Ascending aorta (tissue), 2 donors: ENCODE measurements at regions not wholly inside any gene's neighbourhood (a gene's known extent, or its start where the extent isn't known, plus 50 kb on each side); places are given as distances from the start of the nearest gene placed in this dataset.

Experiments
- DNase-seq, 2 donors: peaks; one replicate each; pipeline ENCODE4 v3.0.0-alpha.2; 2019; ENCODE audit warnings: low spot score in 2 of 2
- H3K27ac ChIP-seq, 2 donors: fragments of 200-600 bp; sonication (generic); one replicate each; pipeline ENCODE4 v1.5.1; 2016 to 2017; ENCODE audit warnings: mild to moderate bottlenecking in 1 of 2
- H3K27me3 ChIP-seq: fragments of 200-600 bp; sonication (generic); one replicate; pipeline ENCODE4 v1.5.1; 2017
- H3K36me3 ChIP-seq, 2 donors: fragments of 200-600 bp; sonication (generic); one replicate each; pipeline ENCODE4 v1.5.1; 2016
- H3K4me1 ChIP-seq, 2 donors: fragments of 200-600 bp; sonication (generic); one replicate each; pipeline ENCODE4 v1.5.1; 2016 to 2017; ENCODE audit warnings: mild to moderate bottlenecking in 1 of 2
- H3K4me3 ChIP-seq, 2 donors: fragments of 200-600 bp; sonication (generic); one replicate each; pipeline ENCODE4 v1.5.1; 2016 to 2017; ENCODE audit warnings: mild to moderate bottlenecking in 1 of 2
- H3K9me3 ChIP-seq, 2 donors: fragments of 200-600 bp; sonication (generic); one replicate each; pipeline ENCODE4 v1.5.1; 2016
- intact Hi-C: fragments of 100-400 bp; cut with DNase I; formaldehyde crosslinking; loops from one replicate; pipeline ENCODE4 v1.15.1; 2023
- TF ChIP-seq, protein P1 (sequence below), 3 experiments: fragments of 200-600 bp in 2 of 3; fragments of 450-650 bp in 1 of 3; sonication (generic) in 2 of 3; IDR thresholded peaks; one replicate each; pipeline ENCODE4 v1.5.1; 2016 to 2019; ENCODE audit warnings: antibody characterized with exemption in 3 of 3, mild to moderate bottlenecking in 1 of 3, moderate library complexity in 1 of 3

DNA sequence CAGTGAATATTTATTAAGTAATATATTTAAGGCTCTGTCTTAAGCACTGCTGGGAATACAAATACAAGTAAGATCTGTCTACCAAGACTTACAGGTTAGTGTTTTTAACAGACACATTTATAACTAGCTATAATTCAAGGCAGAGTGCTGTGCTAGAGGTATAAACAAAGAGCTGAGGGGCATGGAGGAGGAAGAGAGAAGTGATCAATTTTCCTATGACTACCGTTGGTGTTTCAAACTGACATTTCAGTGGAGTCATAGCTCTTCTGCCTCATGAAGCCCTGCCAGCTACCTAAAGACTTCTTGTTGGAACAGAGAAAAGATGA lies 79.9 kb downstream of the CYB561 start:
- intact Hi-C loops: no loop called here
- Histone ChIP-seq H3K4me1 (no peaks in the 10 kb centered on the region), H3K9me3 (no peaks in the 10 kb centered on the region), H3K27ac (no peak overlapping the region), H3K36me3 (no peaks in the 10 kb centered on the region), H3K4me3 (no peak overlapping the region), H3K27me3 (no peaks in the 10 kb centered on the region)
- TF ChIP-seq, protein P1, sequence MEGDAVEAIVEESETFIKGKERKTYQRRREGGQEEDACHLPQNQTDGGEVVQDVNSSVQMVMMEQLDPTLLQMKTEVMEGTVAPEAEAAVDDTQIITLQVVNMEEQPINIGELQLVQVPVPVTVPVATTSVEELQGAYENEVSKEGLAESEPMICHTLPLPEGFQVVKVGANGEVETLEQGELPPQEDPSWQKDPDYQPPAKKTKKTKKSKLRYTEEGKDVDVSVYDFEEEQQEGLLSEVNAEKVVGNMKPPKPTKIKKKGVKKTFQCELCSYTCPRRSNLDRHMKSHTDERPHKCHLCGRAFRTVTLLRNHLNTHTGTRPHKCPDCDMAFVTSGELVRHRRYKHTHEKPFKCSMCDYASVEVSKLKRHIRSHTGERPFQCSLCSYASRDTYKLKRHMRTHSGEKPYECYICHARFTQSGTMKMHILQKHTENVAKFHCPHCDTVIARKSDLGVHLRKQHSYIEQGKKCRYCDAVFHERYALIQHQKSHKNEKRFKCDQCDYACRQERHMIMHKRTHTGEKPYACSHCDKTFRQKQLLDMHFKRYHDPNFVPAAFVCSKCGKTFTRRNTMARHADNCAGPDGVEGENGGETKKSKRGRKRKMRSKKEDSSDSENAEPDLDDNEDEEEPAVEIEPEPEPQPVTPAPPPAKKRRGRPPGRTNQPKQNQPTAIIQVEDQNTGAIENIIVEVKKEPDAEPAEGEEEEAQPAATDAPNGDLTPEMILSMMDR (IDR thresholded peaks at IDR 0.05): no peak
- DNase-seq: no peak

DNA sequence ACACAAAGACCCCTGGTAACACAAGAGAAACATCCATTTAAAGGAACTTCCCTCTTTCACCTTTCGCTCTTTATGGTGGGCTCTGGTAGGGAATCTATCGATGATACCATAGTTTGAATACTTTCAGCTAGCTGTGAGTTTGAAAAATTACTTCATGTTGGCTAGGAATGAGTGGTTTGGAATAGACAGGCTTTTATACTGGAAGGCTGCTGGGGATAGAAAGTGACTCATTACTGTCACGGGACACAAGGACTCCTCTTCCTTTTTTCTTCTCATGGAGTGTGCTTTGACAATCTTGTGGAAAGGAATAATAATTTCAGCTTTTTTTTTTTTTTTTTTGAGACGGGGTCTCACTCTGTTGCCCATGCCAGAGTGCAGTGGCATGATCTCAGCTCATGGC lies 76.9 kb downstream of the CYB561 start:
- TF ChIP-seq, protein P1 (IDR thresholded peaks at IDR 0.05): no peak
- intact Hi-C loops: no loop called here
- Histone ChIP-seq H3K27ac (no peak overlapping the region), H3K4me3 (no peak overlapping the region), H3K9me3 (no peaks in the 10 kb centered on the region), H3K27me3 (no peaks in the 10 kb centered on the region), H3K36me3 (no peaks in the 10 kb centered on the region), H3K4me1 (no peaks in the 10 kb centered on the region)
- DNase-seq: no peak

DNA sequence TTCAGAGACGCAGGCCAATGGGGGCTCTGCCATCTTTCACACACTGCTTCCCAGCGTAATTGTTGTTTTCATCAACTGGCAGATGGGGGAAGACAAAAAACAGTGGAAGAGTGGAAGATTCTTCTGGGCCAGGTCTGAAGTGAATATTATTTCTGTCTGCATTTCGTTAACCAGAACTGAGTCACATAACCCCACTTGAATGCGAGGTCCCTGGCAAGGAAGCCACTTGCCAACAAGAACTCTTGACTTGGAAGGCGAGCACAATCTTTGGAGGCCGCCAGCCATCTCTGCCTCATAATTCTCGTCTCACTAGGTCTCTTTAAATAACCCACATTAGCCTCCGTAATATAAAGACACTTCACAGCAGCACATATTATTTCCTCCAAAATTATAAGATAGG lies 75.4 kb downstream of the CYB561 start:
- no peak for DNase-seq
- H3K9me3 ChIP-seq: no peaks in the 10 kb centered on the region
- H3K4me1 ChIP-seq: no peaks in the 10 kb centered on the region
- H3K27me3 ChIP-seq: no peaks in the 10 kb centered on the region
- no peak overlapping the region for H3K27ac ChIP-seq
- intact Hi-C loops: no loop called here
- no peak overlapping the region for H3K4me3 ChIP-seq
- H3K36me3 ChIP-seq: no peaks in the 10 kb centered on the region
- TF ChIP-seq, protein P1 (IDR thresholded peaks at IDR 0.05): no peak

DNA sequence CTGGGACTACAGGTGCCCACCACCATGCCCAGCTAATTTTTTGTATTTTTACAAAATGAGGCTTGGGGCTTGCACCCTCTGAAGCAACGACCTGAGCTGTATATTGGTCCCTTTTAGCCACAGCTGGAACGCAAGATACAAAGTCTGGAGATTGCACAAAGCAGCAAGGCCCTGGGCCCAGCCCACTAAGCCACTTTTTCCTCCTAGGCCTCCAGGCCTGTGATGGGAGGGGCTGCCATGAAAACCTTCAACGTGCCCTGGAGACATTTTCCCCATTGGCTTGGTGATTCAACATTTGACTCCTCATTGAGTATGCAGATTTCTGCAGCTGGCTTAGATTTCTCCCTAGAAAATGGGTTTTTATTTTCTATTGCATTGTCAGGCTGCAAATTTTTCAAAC lies 69.2 kb downstream of the CYB561 start:
- intact Hi-C loops: no loop called here
- Histone ChIP-seq H3K27me3 (no peaks in the 10 kb centered on the region), H3K36me3 (no peaks in the 10 kb centered on the region), H3K4me1 (peaks cover 0 to 11% of the 10 kb centered on the region in 2 donors), H3K27ac (no peak overlapping the region), H3K4me3 (no peak overlapping the region), H3K9me3 (no peaks in the 10 kb centered on the region)
- DNase-seq: no peak
- TF ChIP-seq, protein P1 (IDR thresholded peaks at IDR 0.05): no peak

DNA sequence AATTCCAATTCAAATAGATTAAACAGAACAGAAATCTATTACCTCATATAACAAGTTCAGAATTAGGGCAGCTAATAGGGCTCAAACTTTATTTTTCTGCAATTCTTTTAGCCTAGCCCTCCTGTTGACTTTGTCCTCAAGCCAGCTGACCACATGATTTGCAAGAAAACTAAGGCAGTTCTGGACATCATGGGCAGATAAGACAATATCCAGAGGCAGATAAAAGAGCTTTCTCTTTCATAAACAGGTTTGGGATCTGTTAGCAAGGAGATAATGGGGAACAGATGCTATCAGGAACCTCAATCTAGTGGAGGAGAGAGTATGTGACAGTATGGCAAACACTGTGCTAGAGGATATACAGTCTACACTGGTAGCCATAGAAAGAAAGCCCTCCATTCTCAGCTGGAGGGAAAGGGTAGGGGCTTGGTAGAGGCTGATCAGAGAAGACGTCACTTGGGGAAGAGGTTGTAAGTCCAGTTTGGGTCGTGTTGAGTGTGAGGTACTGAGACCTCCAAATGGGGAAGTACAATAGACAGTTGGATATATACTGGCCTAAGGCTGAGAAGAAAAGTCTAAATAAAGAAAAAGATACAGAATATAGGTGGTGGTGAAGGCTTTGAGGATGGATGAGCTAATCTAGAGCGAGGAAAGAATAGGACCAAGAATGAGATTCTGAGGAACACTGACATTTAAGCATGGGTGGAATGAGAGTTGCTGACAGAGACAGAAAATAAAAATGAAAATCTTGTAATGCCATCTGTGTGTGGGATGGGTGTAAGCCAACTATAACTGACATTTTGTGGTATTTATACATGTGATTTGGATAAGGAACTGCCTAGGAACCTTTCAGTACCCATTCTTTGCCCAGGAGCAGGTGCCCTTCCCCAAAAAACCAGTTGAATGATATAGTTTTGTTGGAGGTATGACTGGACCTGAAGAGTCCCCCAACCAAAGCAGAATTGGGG lies 67.4 kb downstream of the CYB561 start:
- TF ChIP-seq, protein P1 (IDR thresholded peaks at IDR 0.05): no peak
- intact Hi-C loops: no loop called here
- H3K27me3 ChIP-seq: no peaks in the 10 kb centered on the region
- no peaks in the 10 kb centered on the region for H3K36me3 ChIP-seq
- no peak overlapping the region for H3K4me3 ChIP-seq
- H3K27ac ChIP-seq: peak overlapping the region; percentile 34 to 35
- peaks cover 0 to 11% of the 10 kb centered on the region in 2 donors for H3K4me1 ChIP-seq
- no peak for DNase-seq
- no peaks in the 10 kb centered on the region for H3K9me3 ChIP-seq
